ENCODE measurements at regions not wholly inside any gene's neighbourhood (a gene's known extent, or its start where the extent isn't known, plus 50 kb on each side); places are given as distances from the start of the nearest gene placed in this dataset.

- POLR2A ChIA-PET, result no interaction called here
Measured at GRCh38 chr10:111973826-111974225, 209.7 kb downstream of the GPAM start.

GRCh38 chr10:111974325-111974724 is 209.2 kb downstream of the GPAM start:
- Mint-ChIP-seq H3K4me1 (no peaks in the 10 kb centered on the region), H3K9me3 (no peaks in the 10 kb centered on the region), H3K4me3 (no peak overlapping the region), H3K36me3 (no peaks in the 10 kb centered on the region), H3K27me3 (peaks cover 0 to 12% (median 0%) of the 10 kb centered on the region in 5 donors), H3K27ac (no peak overlapping the region)
- POLR2A ChIA-PET, result no interaction called here
- DNase-seq, result no peak
- no peak for ATAC-seq

More at GRCh38 chr10:111973826-111974225, 209.7 kb downstream of the GPAM start:
- peak overlapping the region in 1 of 10 donors; percentile 67 for H3K27ac Mint-ChIP-seq
- no peak for ATAC-seq
- H3K27me3 Mint-ChIP-seq, result peaks cover 0 to 8% (median 0%) of the 10 kb centered on the region in 5 donors
- no peak overlapping the region for H3K4me3 Mint-ChIP-seq
- H3K36me3 Mint-ChIP-seq, result no peaks in the 10 kb centered on the region
- H3K9me3 Mint-ChIP-seq, result no peaks in the 10 kb centered on the region
- DNase-seq, result no peak
- no peaks in the 10 kb centered on the region for H3K4me1 Mint-ChIP-seq

GRCh38 chr10:111976557-111976956 is 207.0 kb downstream of the GPAM start:
- H3K27ac Mint-ChIP-seq, result no peak overlapping the region
- POLR2A ChIA-PET, result no interaction called here
- peaks cover 0 to 15% (median 0%) of the 10 kb centered on the region in 5 donors for H3K27me3 Mint-ChIP-seq

GRCh38 chr10:111984057-111984456 is 199.5 kb downstream of the GPAM start:
- DNase-seq, result no peak

More at GRCh38 chr10:111976557-111976956, 207.0 kb downstream of the GPAM start:
- ATAC-seq (no peak), DNase-seq (no peak)
- no peak overlapping the region for H3K4me3 Mint-ChIP-seq
- H3K9me3 Mint-ChIP-seq, result peaks cover 0 to 10% (median 0%) of the 10 kb centered on the region in 9 donors
- no peaks in the 10 kb centered on the region for H3K36me3 Mint-ChIP-seq
- H3K4me1 Mint-ChIP-seq, result no peaks in the 10 kb centered on the region

GRCh38 chr10:111986079-111986478 is 197.5 kb downstream of the GPAM start:
- Mint-ChIP-seq H3K27ac (no peak overlapping the region), H3K27me3 (peaks cover 4 to 19% (median 6%) of the 10 kb centered on the region in 5 donors), H3K9me3 (peaks cover 0 to 4% (median 0%) of the 10 kb centered on the region in 9 donors), H3K4me1 (no peaks in the 10 kb centered on the region), H3K4me3 (no peak overlapping the region), H3K36me3 (no peaks in the 10 kb centered on the region)
- POLR2A ChIA-PET, result no interaction called here
- DNase-seq (no peak), ATAC-seq (no peak)

More at GRCh38 chr10:111984057-111984456, 199.5 kb downstream of the GPAM start:
- Mint-ChIP-seq H3K9me3 (peaks cover 0 to 12% (median 0%) of the 10 kb centered on the region in 9 donors), H3K36me3 (no peaks in the 10 kb centered on the region), H3K27ac (no peak overlapping the region), H3K4me3 (no peak overlapping the region), H3K27me3 (peaks cover 3 to 24% (median 6%) of the 10 kb centered on the region in 5 donors), H3K4me1 (no peaks in the 10 kb centered on the region)
- no peak for ATAC-seq
- POLR2A ChIA-PET, result no interaction called here

GRCh38 chr10:111988646-111989045 is 194.9 kb downstream of the GPAM start:
- Mint-ChIP-seq H3K36me3 (no peaks in the 10 kb centered on the region), H3K27ac (no peak overlapping the region), H3K9me3 (no peaks in the 10 kb centered on the region), H3K27me3 (peaks cover 2 to 26% (median 9%) of the 10 kb centered on the region in 5 donors), H3K4me1 (peaks cover 0 to 3% (median 0%) of the 10 kb centered on the region in 4 donors), H3K4me3 (no peak overlapping the region)
- DNase-seq (no peak), ATAC-seq (no peak)
- POLR2A ChIA-PET, result no interaction called here

- peaks cover 2 to 26% (median 9%) of the 10 kb centered on the region in 5 donors for H3K27me3 Mint-ChIP-seq
- no peaks in the 10 kb centered on the region for H3K36me3 Mint-ChIP-seq
- no peaks in the 10 kb centered on the region for H3K9me3 Mint-ChIP-seq
- no peak overlapping the region for H3K4me3 Mint-ChIP-seq
- POLR2A ChIA-PET, result no interaction called here
- DNase-seq, result no peak
- no peak for ATAC-seq
- H3K4me1 Mint-ChIP-seq, result peaks cover 0 to 3% (median 0%) of the 10 kb centered on the region in 4 donors
- no peak overlapping the region for H3K27ac Mint-ChIP-seq
Measured at GRCh38 chr10:111989136-111989911, 194.2 kb downstream of the GPAM start.

- ATAC-seq (no peak), DNase-seq (no peak)
- peaks cover 2 to 26% (median 9%) of the 10 kb centered on the region in 5 donors for H3K27me3 Mint-ChIP-seq
- H3K36me3 Mint-ChIP-seq, result no peaks in the 10 kb centered on the region
- no peak overlapping the region for H3K27ac Mint-ChIP-seq
- H3K4me1 Mint-ChIP-seq, result peaks cover 0 to 3% (median 0%) of the 10 kb centered on the region in 4 donors
- POLR2A ChIA-PET, result no interaction called here
- H3K4me3 Mint-ChIP-seq, result no peak overlapping the region
- no peaks in the 10 kb centered on the region for H3K9me3 Mint-ChIP-seq
Measured at GRCh38 chr10:111990734-111991133, 192.8 kb downstream of the GPAM start.

GRCh38 chr10:111993321-111993720 is 190.2 kb downstream of the GPAM start:
- Mint-ChIP-seq H3K9me3 (no peaks in the 10 kb centered on the region), H3K4me1 (peaks cover 0 to 3% (median 0%) of the 10 kb centered on the region in 4 donors), H3K27me3 (peaks cover 2 to 29% (median 16%) of the 10 kb centered on the region in 5 donors), H3K36me3 (no peaks in the 10 kb centered on the region), H3K27ac (no peak overlapping the region), H3K4me3 (no peak overlapping the region)
- no peak for ATAC-seq
- no peak for DNase-seq
- POLR2A ChIA-PET, result no interaction called here

- DNase-seq (no peak), ATAC-seq (no peak)
- Mint-ChIP-seq H3K27me3 (peaks cover 1 to 28% (median 13%) of the 10 kb centered on the region in 5 donors), H3K9me3 (no peaks in the 10 kb centered on the region), H3K27ac (no peak overlapping the region), H3K36me3 (no peaks in the 10 kb centered on the region), H3K4me3 (no peak overlapping the region), H3K4me1 (peaks cover 0 to 3% (median 0%) of the 10 kb centered on the region in 4 donors)
- POLR2A ChIA-PET, result no interaction called here
Measured at GRCh38 chr10:111993872-111994426, 189.6 kb downstream of the GPAM start.

- ATAC-seq, result no peak
- H3K36me3 Mint-ChIP-seq, result no peaks in the 10 kb centered on the region
- H3K4me3 Mint-ChIP-seq, result no peak overlapping the region
- H3K27me3 Mint-ChIP-seq, result peaks cover 0 to 23% (median 12%) of the 10 kb centered on the region in 5 donors
- no peak for DNase-seq
- no peak overlapping the region for H3K27ac Mint-ChIP-seq
- POLR2A ChIA-PET, result no interaction called here
- H3K4me1 Mint-ChIP-seq, result peaks cover 0 to 3% (median 0%) of the 10 kb centered on the region in 4 donors
- no peaks in the 10 kb centered on the region for H3K9me3 Mint-ChIP-seq
Measured at GRCh38 chr10:111996103-111996502, 187.5 kb downstream of the GPAM start.

GRCh38 chr10:111998728-111999127 is 184.8 kb downstream of the GPAM start:
- H3K4me1 Mint-ChIP-seq, result no peaks in the 10 kb centered on the region

GRCh38 chr10:111999205-111999914 is 184.2 kb downstream of the GPAM start:
- ATAC-seq (no peak), DNase-seq (no peak)
- H3K9me3 Mint-ChIP-seq, result peaks cover 0 to 1% (median 0%) of the 10 kb centered on the region in 9 donors
- peaks cover 0 to 18% (median 12%) of the 10 kb centered on the region in 5 donors for H3K27me3 Mint-ChIP-seq
- POLR2A ChIA-PET, result no interaction called here
- no peak overlapping the region for H3K27ac Mint-ChIP-seq
- no peak overlapping the region for H3K4me3 Mint-ChIP-seq
- H3K36me3 Mint-ChIP-seq, result no peaks in the 10 kb centered on the region
- H3K4me1 Mint-ChIP-seq, result no peaks in the 10 kb centered on the region

More at GRCh38 chr10:111998728-111999127, 184.8 kb downstream of the GPAM start:
- DNase-seq (no peak), ATAC-seq (no peak)
- Mint-ChIP-seq H3K36me3 (no peaks in the 10 kb centered on the region), H3K27ac (no peak overlapping the region), H3K4me3 (no peak overlapping the region), H3K9me3 (peaks cover 0 to 1% (median 0%) of the 10 kb centered on the region in 9 donors), H3K27me3 (peaks cover 0 to 16% (median 12%) of the 10 kb centered on the region in 5 donors)
- POLR2A ChIA-PET, result no interaction called here

Measured in naive thymus-derived CD8-positive, alpha-beta T cell (primary cell).